GM21367 (cell line): ENCODE measurements at regions not wholly inside any gene's neighbourhood (a gene's known extent, or its start where the extent isn't known, plus 50 kb on each side); places are given as distances from the start of the nearest gene placed in this dataset.
"Not testable (repeated sequence)": the region's sequence is repeated elsewhere in the genome, so short reads cannot be mapped to it uniquely, and the experiment has no call there.

ENCODE experiments used
- ATAC-seq: cut with Tn5 transposase; IDR thresholded peaks from one replicate; pipeline ENCODE4 v1.9.1; 2021; ENCODE audit not compliant: unreplicated experiment

- no peak for ATAC-seq
These were observed 146.6 kb downstream of the USP22 start for GRCh38 chr17:20896153-20896649.

DNA sequence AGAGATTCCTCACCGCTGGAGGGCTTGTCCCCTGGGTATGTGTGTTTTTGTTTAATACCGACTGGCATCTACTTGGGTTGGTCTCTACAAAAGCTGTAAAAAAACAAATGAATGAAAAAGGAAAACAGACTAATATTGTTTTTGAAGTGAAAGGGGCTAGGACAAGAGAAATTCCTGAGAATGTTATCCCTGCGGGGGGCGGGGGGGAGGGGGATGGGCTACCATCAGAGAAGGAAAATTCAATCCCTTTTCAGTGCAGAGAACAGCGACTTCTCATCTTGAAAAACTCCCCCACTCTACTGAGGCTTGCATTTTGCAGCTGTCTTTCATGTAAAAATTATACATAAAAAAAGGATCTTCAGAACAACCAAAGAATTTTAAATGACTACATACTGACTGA is 144.1 kb downstream of the USP22 start:
- not testable (repeated sequence) for ATAC-seq

GRCh38 chr17:20902496-20902895 is 140.3 kb downstream of the USP22 start:
- ATAC-seq, result not testable (repeated sequence)

DNA sequence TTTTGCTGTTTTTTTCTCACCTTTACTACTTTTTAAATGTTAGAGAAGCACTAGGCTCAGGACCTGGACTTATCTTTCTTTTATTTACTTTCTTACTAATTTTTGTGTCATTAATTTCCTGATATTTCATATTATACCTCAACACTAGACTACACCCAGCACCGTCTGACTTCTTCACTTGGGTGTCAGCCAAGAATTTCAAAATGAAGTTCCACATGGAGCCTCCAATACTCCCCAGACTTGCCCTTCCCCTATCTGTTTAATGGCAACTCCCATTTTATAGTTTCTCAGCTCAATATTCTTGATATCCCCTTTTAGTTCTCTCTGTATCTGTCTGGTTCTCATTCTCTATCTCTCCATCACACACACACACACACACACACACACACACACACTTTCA is 139.3 kb downstream of the USP22 start:
- ATAC-seq, result not testable (repeated sequence)

- ATAC-seq, result peak; percentile 80
These were observed 134.2 kb downstream of the USP22 start for GRCh38 chr17:20908313-20909267.

DNA sequence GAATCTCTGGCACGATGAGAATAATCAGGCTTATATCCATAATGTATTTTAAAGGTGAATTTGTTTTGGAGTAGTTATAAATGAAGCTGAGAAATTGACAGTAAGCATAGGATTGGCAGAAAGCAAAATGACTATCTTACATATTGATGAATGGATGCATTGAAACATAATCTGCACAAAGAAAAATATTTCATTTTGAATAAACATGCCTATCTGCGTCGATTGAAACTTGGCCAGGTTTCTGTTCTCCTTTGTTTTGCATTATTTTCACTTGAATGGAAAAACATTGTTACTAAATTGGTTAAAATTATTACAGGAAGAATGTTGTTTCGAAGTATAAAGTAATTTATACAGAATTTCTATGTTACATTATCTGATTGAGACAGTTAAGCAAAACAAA is 128.2 kb downstream of the USP22 start:
- ATAC-seq, result no peak

DNA sequence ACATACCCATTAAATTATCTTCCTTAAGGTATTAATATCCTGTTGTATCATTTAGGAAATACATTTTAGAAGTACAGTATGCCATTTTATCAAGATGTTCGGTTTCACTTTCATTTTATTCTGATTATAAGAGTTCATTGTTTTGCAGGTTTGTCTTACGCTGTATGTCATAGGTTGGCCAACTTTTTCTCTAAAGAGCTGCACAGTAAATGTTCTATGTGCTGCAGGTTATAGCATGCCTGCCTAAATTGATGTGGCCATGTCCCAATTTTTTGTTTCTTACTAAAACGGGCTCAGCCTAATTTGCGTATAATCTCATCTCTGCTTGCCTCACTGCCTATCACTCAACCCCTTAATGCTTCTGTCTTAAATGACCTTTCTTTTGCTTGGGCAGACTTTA is 126.4 kb downstream of the USP22 start:
- ATAC-seq, result no peak

DNA sequence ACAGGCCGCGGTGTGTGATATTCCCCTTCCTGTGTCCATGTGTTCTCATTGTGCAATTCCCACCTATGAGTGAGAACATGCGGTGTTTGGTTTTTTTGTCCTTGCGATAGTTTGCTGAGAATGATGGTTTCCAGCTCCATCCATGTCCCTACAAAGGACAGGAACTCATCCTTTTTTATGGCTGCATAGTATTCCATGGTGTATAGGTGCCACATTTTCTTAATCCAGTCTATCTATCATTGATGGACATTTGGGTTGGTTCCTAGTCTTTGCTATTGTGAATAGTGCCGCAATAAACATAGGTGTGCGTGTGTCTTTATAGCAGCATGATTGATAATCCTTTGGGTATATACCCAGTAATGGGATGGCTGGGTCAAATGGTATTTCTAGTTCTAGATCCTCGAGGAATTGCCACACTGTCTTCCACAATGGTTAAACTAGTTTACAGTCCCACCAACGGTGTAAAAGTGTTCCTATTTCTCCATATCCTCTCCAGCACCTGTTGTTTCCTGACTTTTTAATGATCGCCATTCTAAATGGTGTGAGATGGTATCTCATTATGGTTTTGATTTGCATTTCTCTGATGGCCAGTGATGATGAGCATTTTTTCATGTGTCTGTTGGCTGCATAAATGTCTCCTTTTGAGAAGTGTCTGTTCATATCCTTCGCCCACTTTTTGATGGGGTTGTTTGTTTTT is 125.1 kb downstream of the USP22 start:
- ATAC-seq, result not testable (repeated sequence)

- no peak for ATAC-seq
These were observed 122.6 kb downstream of the USP22 start for GRCh38 chr17:20920095-20920814.

DNA sequence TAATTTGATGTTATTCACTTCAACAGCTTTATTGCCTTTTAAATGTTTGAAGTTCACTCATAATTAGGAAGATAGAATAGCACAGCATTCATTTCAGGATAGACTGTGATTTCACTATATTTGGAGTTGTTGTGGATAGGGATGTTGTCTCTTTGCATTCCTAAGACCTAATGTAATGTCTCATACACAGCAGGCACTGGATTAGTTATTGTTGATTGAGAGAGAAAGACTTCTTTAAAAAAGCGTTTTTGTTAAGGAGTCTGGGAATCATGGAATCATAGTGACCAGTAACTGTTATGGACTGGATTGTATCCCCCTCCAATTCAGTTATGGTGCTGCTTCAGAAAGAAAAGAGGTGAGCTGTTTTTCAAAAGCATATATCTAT is 122.0 kb downstream of the USP22 start:
- ATAC-seq, result no peak

- ATAC-seq, result no peak
These were observed 120.6 kb downstream of the USP22 start for GRCh38 chr17:20922128-20922670.

GRCh38 chr17:20924306-20924705 is 118.5 kb downstream of the USP22 start:
- no peak for ATAC-seq

DNA sequence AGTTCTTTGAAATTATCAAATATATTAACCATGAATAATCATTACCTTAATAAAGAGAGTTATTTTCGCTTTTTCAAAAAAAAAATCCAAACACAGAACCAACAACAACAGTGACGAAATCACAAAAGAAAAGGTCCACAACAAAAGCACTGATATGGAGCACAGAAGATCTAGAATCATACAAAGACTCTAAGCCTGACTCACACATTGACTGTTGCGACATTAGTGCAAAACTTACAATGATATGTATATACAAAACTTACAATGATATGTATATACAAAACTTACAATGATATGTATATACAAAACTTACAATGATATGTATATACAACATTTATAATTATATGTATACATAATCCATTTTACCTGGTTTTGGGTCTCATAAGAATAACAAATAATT is 117.7 kb downstream of the USP22 start:
- no peak for ATAC-seq

DNA sequence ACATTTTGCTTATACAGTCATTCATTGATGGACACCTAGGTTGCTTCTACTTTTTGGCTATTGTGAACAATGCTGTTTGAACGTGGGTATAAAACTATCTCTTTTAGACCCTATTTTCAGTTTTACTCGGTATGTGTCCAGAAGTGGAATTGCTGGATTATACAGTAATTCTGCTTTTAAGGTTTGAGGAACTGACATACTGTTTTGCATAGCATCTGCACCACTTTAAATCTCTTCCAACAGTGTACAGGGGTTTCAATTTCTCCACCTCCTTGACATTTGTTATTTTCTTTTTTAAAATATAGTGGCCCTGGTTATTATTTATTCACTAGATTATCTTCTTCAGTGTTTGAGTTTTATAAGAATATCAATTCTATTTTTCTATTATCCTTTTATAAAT is 116.9 kb downstream of the USP22 start:
- no peak for ATAC-seq

- no peak for ATAC-seq
These were observed 116.3 kb downstream of the USP22 start for GRCh38 chr17:20926532-20926931.

GRCh38 chr17:20927308-20927977 is 115.4 kb downstream of the USP22 start:
- no peak for ATAC-seq

GRCh38 chr17:20929334-20929733 is 113.5 kb downstream of the USP22 start:
- ATAC-seq, result no peak

DNA sequence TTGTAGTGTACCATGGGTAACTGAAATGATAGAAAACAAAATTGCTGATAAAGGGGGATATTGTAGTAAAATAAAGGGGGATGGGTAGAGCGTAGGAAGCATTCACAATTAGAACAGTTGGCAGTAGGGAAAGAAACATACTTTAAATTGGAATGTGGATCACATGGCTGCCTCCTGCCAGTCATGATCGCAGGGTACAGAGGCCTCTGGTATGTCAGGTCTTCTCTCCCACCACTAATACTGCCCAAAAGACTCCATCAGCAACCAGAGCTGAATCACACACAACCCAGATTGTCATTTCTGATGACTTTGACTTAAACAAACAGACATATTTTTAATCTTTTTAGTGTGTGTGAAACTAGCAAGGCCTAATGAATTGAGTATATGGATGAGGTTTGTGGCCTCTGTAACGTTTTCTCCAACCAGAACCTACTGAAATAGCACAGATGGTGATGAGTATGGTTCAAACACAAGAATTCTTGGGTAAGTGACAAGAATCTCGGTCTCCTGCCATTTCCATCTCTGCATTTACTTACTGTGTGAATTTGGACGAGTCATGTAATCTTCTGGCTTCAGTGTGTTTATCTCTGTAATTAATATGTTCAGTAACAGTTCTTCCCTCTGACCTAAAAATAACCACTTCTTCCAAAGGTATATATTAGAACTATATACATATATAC is 112.6 kb downstream of the USP22 start:
- ATAC-seq, result no peak

DNA sequence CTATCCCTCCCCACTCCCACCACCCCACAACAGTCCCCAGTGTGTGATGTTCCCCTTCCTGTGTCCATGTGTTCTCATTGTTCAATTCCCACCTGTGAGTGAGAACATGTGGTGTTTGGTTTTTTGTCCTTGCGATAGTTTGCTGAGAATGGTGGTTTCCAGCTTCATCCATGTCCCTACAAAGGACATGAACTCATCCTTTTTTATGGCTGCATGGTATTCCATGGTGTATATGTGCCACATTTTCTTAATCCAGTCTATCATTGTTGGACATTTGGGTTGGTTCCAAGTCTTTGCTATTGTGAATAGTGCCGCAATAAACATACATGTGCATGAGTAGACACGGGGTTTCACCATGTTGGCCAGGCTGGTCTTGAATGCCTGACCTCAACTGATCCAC is 109.8 kb downstream of the USP22 start:
- ATAC-seq, result not testable (repeated sequence)

DNA sequence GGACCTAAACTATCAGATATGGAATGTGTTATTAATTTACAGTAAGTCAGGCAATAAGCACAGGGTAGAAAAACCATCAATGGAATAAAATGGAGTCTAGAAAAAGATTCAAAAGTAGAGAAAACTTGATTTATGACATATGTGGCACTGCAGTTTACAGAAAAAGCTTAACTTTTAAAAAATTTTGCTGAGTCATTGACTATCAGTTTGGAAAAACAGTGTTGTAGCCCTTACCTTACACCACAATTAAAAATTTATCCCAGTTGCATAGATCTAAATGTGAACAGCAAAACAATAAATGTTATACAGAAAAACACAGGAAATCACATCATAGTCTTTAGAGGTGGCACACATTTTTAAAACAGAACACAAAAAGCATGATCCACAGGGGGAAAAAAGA is 108.5 kb downstream of the USP22 start:
- ATAC-seq, result no peak
